Neural cell (in vitro differentiated cells): ENCODE measurements at regions not wholly inside any gene's neighbourhood (a gene's known extent, or its start where the extent isn't known, plus 50 kb on each side); places are given as distances from the start of the nearest gene placed in this dataset.
A peak's percentile ranks its signal among the peaks of the same experiment; 100 is the strongest.

Experiments used
- H2AFZ ChIP-seq: fragments of 200-600, 300-800 bp; sonication (generic), shearing (Covaris generic); 2 replicates; pipeline ENCODE4 v1.6.0; 2014; ENCODE audit warnings: low read depth, mild to moderate bottlenecking, antibody characterized with exemption, low read length, moderate library complexity
- H3F3A ChIP-seq: fragments of 200-600 bp; shearing (Covaris generic); 2 replicates; pipeline ENCODE4 v1.6.1; 2016; ENCODE audit warnings: mild to moderate bottlenecking, moderate library complexity, mixed read lengths, antibody characterized with exemption, low read length; ENCODE audit not compliant: insufficient read depth, poor library complexity, severe bottlenecking
- H3K27ac ChIP-seq: fragments of 200-600, 300-800 bp; sonication (generic), shearing (Covaris generic); 2 replicates; pipeline ENCODE4 v1.5.1; 2014; ENCODE audit warnings: mild to moderate bottlenecking, low read length, moderate library complexity
- H3K27me3 ChIP-seq: fragments of 300-800, 200-600 bp; sonication (generic), shearing (Covaris generic); 2 replicates; pipeline ENCODE4 v1.6.0; 2014; ENCODE audit warnings: mild to moderate bottlenecking, low read depth, low read length, moderate library complexity; ENCODE audit not compliant: insufficient read depth
- H3K36me3 ChIP-seq: fragments of 300-800, 200-600 bp; sonication (generic), shearing (Covaris generic); 2 replicates; pipeline ENCODE4 v1.5.1; 2014; ENCODE audit warnings: mild to moderate bottlenecking, antibody characterized with exemption, low read length, moderate library complexity; ENCODE audit not compliant: insufficient read depth
- H3K4me2 ChIP-seq: fragments of 300-800, 200-600 bp; sonication (generic), shearing (Covaris generic); 2 replicates; pipeline ENCODE4 v1.6.0; 2014; ENCODE audit warnings: mild to moderate bottlenecking, low read length
- H3K4me3 ChIP-seq: fragments of 300-800, 200-600 bp; sonication (generic), shearing (Covaris generic); 2 replicates; pipeline ENCODE4 v1.5.1; 2014; ENCODE audit warnings: mild to moderate bottlenecking, low read length, moderate library complexity
- H3K79me2 ChIP-seq: fragments of 200-600 bp; shearing (Covaris generic); replicated peaks from 2 replicates; pipeline ENCODE4 v1.6.0; 2014; ENCODE audit warnings: mild to moderate bottlenecking, low read length, moderate library complexity; ENCODE audit not compliant: insufficient read depth
- H3K9ac ChIP-seq: fragments of 300-800, 200-600 bp; sonication (generic), shearing (Covaris generic); 2 replicates; pipeline ENCODE4 v1.6.1; 2016; ENCODE audit warnings: mild to moderate bottlenecking, low read length, mixed read lengths
- H3K9me2 ChIP-seq: fragments of 200-600 bp; shearing (Covaris generic); 2 replicates; pipeline ENCODE4 v1.6.1; 2016; ENCODE audit warnings: mild to moderate bottlenecking, low read length, mixed read lengths; ENCODE audit not compliant: insufficient read depth
- H3K9me3 ChIP-seq: fragments of 200-600, 300-800 bp; sonication (generic), shearing (Covaris generic); 2 replicates; pipeline ENCODE4 v1.6.1; 2016; ENCODE audit warnings: mild to moderate bottlenecking, mixed run types, low read length, moderate library complexity, mixed read lengths
- H4K20me1 ChIP-seq: fragments of 200-600 bp; shearing (Covaris generic); 2 replicates; pipeline ENCODE4 v1.6.1; 2016; ENCODE audit warnings: mild to moderate bottlenecking, mixed run types; ENCODE audit not compliant: insufficient read depth
- CTCF ChIP-seq: fragments of 450-650 bp; IDR thresholded peaks from 2 replicates; pipeline ENCODE4 v1.5.1; 2014; ENCODE audit warnings: antibody characterized with exemption, mild to moderate bottlenecking, moderate library complexity; ENCODE audit not compliant: poor library complexity, severe bottlenecking
- EP300 ChIP-seq: fragments of 450-650 bp; conservative IDR thresholded peaks from 2 replicates; pipeline ENCODE4 v1.6.1; 2014; ENCODE audit warnings: antibody characterized with exemption, mild to moderate bottlenecking, moderate library complexity; ENCODE audit not compliant: poor library complexity, severe bottlenecking
- EZH2 ChIP-seq: fragments of 200-600, 300-800 bp; shearing (Covaris generic), sonication (generic); IDR thresholded peaks from 2 replicates; pipeline ENCODE4 v1.6.1; 2014; ENCODE audit warnings: antibody characterized with exemption, low read length, borderline replicate concordance, mild to moderate bottlenecking; ENCODE audit not compliant: insufficient read depth, poor library complexity, severe bottlenecking
- MXI1 ChIP-seq: fragments of 450-650 bp; conservative IDR thresholded peaks from 2 replicates; pipeline ENCODE4 v1.6.1; 2014; ENCODE audit warnings: antibody characterized with exemption, mild to moderate bottlenecking; ENCODE audit not compliant: poor library complexity, severe bottlenecking
- POLR2AphosphoS5 ChIP-seq: IDR thresholded peaks from 2 replicates; pipeline ENCODE4 v1.6.1; 2012
- RAD21 ChIP-seq: fragments of 450-650 bp; conservative IDR thresholded peaks from 2 replicates; pipeline ENCODE4 v1.6.1; 2014; ENCODE audit warnings: antibody characterized with exemption, mild to moderate bottlenecking, moderate library complexity
- REST ChIP-seq: IDR thresholded peaks from 2 replicates; pipeline ENCODE4 v1.6.1; 2012; ENCODE audit warnings: borderline replicate concordance
- SMC3 ChIP-seq: fragments of 450-650 bp; conservative IDR thresholded peaks from 2 replicates; pipeline ENCODE4 v1.6.1; 2014; ENCODE audit warnings: antibody characterized with exemption, mild to moderate bottlenecking, moderate library complexity; ENCODE audit not compliant: poor library complexity
- TAF1 ChIP-seq: IDR thresholded peaks from 2 replicates; pipeline ENCODE4 v1.6.1; 2012; ENCODE audit warnings: low read depth

GRCh38 chr2:240350006-240350355 is 85.5 kb upstream of the GPC1 start:
- Histone ChIP-seq H4K20me1 (no peaks in the 10 kb centered on the region), H3K36me3 (no peaks in the 10 kb centered on the region), H2AFZ (no peak overlapping the region), H3K27ac (no peak overlapping the region), H3K9me3 (peaks cover 3% of the 10 kb centered on the region), H3K79me2 (no peaks in the 10 kb centered on the region), H3K4me3 (no peak overlapping the region), H3K9me2 (no peaks in the 10 kb centered on the region), H3F3A (no peaks in the 10 kb centered on the region), H3K27me3 (no peaks in the 10 kb centered on the region), H3K9ac (no peak overlapping the region), H3K4me2 (no peak overlapping the region)
- TF ChIP-seq CTCF = no peak
- TF ChIP-seq EZH2 = no peak
- TF ChIP-seq RAD21 = no peak
- TF ChIP-seq EP300 = no peak
- TF ChIP-seq SMC3 = no peak
- no peak for TF ChIP-seq TAF1

GRCh38 chr2:240350696-240351087 is 84.8 kb upstream of the GPC1 start:
- H3K9ac ChIP-seq = no peak overlapping the region
- no peaks in the 10 kb centered on the region for H3F3A ChIP-seq
- no peaks in the 10 kb centered on the region for H3K9me2 ChIP-seq
- no peak overlapping the region for H3K4me2 ChIP-seq
- H3K4me3 ChIP-seq = peak overlapping the region; percentile 26
- no peak for TF ChIP-seq TAF1
- TF ChIP-seq SMC3 = no peak
- no peak for TF ChIP-seq EP300
- no peak for TF ChIP-seq EZH2
- no peak for TF ChIP-seq POLR2AphosphoS5
- TF ChIP-seq MXI1 = no peak
- no peak for TF ChIP-seq RAD21
- TF ChIP-seq CTCF = no peak
- TF ChIP-seq REST = no peak
- H3K79me2 ChIP-seq = no peaks in the 10 kb centered on the region
- no peaks in the 10 kb centered on the region for H3K36me3 ChIP-seq
- H2AFZ ChIP-seq = no peak overlapping the region
- H4K20me1 ChIP-seq = no peaks in the 10 kb centered on the region
- no peaks in the 10 kb centered on the region for H3K27me3 ChIP-seq
- H3K9me3 ChIP-seq = no peaks in the 10 kb centered on the region
- H3K27ac ChIP-seq = peak overlapping the region; percentile 37
